ENCODE measurements at regions not wholly inside any gene's neighbourhood (a gene's known extent, or its start where the extent isn't known, plus 50 kb on each side); places are given as distances from the start of the nearest gene placed in this dataset.

DNA sequence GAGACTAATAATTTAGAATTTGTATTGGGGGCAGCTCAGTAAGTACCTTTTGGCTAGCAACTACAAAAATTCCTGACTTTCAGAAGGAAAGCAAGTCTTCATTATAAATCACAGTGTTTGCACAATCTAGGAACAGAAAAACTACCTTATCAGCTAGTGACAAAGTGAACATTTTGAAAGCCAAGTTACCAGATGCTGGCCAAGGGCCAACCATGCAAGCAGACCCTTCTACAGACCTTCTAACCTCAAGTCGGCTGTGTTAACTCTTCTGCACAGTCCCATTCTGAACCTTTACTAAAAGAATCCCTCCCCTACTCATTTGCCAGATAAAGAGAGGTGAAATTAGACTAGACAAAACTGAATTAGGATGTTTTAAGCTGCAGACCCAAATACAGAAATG lies 341.9 kb downstream of the COL12A1 start:
- TF ChIP-seq, protein P1, sequence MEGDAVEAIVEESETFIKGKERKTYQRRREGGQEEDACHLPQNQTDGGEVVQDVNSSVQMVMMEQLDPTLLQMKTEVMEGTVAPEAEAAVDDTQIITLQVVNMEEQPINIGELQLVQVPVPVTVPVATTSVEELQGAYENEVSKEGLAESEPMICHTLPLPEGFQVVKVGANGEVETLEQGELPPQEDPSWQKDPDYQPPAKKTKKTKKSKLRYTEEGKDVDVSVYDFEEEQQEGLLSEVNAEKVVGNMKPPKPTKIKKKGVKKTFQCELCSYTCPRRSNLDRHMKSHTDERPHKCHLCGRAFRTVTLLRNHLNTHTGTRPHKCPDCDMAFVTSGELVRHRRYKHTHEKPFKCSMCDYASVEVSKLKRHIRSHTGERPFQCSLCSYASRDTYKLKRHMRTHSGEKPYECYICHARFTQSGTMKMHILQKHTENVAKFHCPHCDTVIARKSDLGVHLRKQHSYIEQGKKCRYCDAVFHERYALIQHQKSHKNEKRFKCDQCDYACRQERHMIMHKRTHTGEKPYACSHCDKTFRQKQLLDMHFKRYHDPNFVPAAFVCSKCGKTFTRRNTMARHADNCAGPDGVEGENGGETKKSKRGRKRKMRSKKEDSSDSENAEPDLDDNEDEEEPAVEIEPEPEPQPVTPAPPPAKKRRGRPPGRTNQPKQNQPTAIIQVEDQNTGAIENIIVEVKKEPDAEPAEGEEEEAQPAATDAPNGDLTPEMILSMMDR (IDR thresholded peaks at IDR 0.05; ENCODE audit: control extremely low read depth, extremely low read depth, low read depth, missing control alignments): no peak
- DNase-seq (ENCODE audit: extremely low spot score): no peak
- CTCF ChIA-PET: no interaction called here
- POLR2A ChIA-PET: no interaction called here

DNA sequence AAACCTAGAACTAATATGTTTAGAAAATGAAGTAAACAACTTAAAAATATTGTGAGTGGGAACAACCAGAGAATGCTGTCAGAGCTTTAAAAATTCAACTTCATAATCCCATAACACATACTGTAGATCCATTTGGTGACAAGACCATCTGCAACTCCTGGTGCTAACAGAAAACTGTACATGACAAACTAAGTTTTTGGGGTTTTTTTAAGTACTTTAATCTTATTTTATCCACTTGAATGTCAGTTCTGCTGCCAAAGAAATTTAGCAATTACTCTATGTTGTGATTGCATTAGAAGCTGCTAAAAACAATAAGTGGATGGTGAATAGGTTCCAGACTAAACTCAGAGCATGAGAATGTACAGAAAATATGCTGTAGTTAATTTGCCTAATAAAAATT lies 345.4 kb downstream of the COL12A1 start:
- ChIA-PET CTCF (no interaction called here), POLR2A (no interaction called here)
- TF ChIP-seq, protein P1 (IDR thresholded peaks at IDR 0.05; ENCODE audit: control extremely low read depth, extremely low read depth, low read depth, missing control alignments): no peak
- DNase-seq (ENCODE audit: extremely low spot score): no peak

DNA sequence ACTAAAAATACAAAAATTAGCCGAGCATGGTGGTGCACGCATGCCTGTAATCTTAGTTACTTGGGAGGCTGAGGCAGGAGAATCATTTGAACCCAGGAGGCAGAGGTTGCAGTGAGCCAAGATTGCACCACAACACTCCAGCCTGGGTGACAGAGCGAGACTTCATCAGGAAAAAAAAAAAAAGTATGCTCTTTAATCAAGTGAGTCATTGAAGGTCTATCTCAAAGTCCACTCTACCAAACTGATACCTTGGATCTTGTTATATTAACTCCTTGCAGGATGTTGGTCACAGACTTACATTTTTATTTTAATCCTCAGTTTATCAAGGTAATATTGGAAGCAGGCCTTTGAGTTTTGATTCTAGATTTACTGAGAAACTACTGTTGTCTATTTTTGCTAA lies 348.7 kb downstream of the COL12A1 start:
- ChIA-PET POLR2A (no interaction called here), CTCF (no interaction called here)
- no peak for DNase-seq (ENCODE audit: extremely low spot score)
- TF ChIP-seq, protein P1 (IDR thresholded peaks at IDR 0.05; ENCODE audit: control extremely low read depth, extremely low read depth, low read depth, missing control alignments): no peak

DNA sequence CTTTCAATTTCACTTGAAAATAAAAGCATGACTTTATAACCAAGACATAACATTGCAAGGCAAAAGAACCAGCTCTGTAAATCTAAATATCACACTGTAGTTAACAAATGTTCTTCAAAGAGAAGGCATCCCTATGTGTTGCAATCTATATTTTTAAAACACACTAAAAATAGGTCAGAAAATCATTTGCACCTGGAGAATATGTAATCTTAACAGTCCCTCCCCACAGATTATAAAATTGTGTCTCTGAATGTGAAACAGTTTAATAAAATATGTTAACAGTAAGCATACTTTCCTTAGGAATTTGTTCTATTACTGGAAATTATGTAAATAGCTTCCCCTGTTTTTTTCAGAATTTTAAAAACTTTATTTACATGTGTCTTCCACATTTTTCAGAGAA lies 351.9 kb downstream of the COL12A1 start:
- DNase-seq (ENCODE audit: extremely low spot score): no peak
- ChIA-PET CTCF (no interaction called here), POLR2A (no interaction called here)
- TF ChIP-seq, protein P1 (IDR thresholded peaks at IDR 0.05; ENCODE audit: control extremely low read depth, extremely low read depth, low read depth, missing control alignments): no peak

DNA sequence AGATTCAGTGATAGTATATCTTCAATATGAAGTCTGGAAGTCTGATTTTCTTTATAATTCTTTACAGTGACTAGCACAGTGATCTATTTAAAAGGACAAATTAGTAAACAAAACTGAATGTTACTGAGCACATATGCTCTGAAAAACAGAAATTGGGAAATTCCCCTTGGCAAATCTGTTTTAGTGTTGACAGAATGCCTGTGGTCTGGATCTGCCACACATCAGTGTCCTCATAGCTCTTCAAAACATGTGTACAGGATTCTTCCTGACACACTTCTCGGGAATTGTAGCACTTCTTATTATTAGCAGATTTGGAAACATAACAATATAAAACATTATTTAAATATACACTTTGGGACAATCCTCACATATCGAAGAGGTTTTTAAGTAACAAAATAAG lies 354.3 kb downstream of the COL12A1 start:
- POLR2A ChIA-PET: no interaction called here
- CTCF ChIA-PET: no interaction called here
- TF ChIP-seq, protein P1 (IDR thresholded peaks at IDR 0.05; ENCODE audit: control extremely low read depth, extremely low read depth, low read depth, missing control alignments): no peak
- no peak for DNase-seq (ENCODE audit: extremely low spot score)

DNA sequence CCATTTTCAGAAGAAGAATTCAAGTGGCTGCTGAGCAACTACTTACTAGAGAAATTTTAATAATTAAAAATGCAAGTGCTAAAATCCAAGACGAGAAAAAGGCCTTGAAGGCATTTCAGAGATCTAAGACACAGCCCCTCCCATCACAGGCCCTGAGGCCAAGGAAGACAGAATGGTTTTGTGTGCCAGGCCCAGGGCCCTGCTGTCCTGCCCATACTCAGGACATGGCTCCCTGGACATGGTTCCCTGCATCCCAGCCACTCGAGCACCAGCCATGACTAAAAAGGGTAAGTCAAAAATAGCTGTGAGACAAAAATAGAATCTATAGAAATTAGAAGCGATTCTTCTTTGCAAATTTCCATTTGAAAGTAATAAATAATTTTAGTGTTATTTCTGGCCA lies 364.9 kb downstream of the COL12A1 start:
- CTCF ChIA-PET: no interaction called here
- no peak for DNase-seq (ENCODE audit: extremely low spot score)
- TF ChIP-seq, protein P1 (IDR thresholded peaks at IDR 0.05; ENCODE audit: control extremely low read depth, extremely low read depth, low read depth, missing control alignments): no peak
- POLR2A ChIA-PET: no interaction called here

DNA sequence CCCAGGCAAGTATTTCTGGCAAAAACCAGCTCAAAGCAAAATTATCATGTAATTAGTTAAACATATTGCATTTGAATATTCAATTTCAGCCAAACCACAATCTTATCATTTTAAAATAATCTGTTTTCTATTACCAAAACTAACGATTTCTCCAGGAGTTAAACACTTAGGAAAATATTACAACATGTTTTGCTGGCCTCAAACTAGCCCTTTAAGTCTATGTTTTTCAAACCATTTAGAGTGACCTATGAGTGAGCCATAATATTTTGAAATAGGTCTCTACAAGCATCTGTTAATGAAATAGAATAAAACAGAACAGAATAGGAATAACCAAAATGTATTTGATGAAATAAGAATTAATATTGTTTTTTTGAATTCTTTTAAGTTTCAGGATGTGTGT lies 370.9 kb downstream of the COL12A1 start:
- ChIA-PET POLR2A (no interaction called here), CTCF (no interaction called here)
- TF ChIP-seq, protein P1 (IDR thresholded peaks at IDR 0.05; ENCODE audit: control extremely low read depth, extremely low read depth, low read depth, missing control alignments): no peak
- no peak for DNase-seq (ENCODE audit: extremely low spot score)

All from GM10248 (cell line).